GM12878 (cell line): ENCODE measurements at regions not wholly inside any gene's neighbourhood (a gene's known extent, or its start where the extent isn't known, plus 50 kb on each side); places are given as distances from the start of the nearest gene placed in this dataset.

ENCODE experiments used
- ATAC-seq: fragments of 200-7000 bp; cut with Tn5 transposase; 3 replicates; pipeline ENCODE4 v1.9.1; 2020; ENCODE audit warnings: mild to moderate bottlenecking, moderate library complexity
- BruUV-seq: library from RNA; stranded (reverse); fragments of 400-500 nt; replicated peaks from 2 replicates; lab custom pipeline; 2021; lab: Mats Ljungman, UMichigan
- CTCF ChIA-PET: fragments of 300-600 bp; sonication (Branson Sonifier 250); formaldehyde crosslinking; extraction: SDS; loops from one replicate; lab custom pipeline; 2021; ENCODE audit warnings: inconsistent platforms; lab: Yijun Ruan, JAX
- POLR2A ChIA-PET: fragments of 350-600 bp; formaldehyde crosslinking; extraction: SDS; loops from one replicate; lab custom pipeline; 2021; ENCODE audit warnings: inconsistent platforms; lab: Charles Lee
- RAD21 ChIA-PET: fragments of 300-600 bp; sonication (Branson Sonifier 250); formaldehyde crosslinking; loops from one replicate; lab custom pipeline; 2023; ENCODE audit warnings: antibody characterized with exemption; ENCODE audit not compliant: unreplicated experiment; lab: Charles Lee
- SMC1A ChIA-PET: fragments of 300-600 bp; sonication (Branson Sonifier 250); formaldehyde crosslinking; loops from one replicate; lab custom pipeline; 2023; ENCODE audit not compliant: unreplicated experiment, uncharacterized antibody; lab: Charles Lee
- DNase-seq: peaks from one replicate; pipeline ENCODE4 v3.0.0-alpha.2; 2011; ENCODE audit warnings: low read depth, low spot score
- FAIRE-seq: peaks from 3 replicates; lab custom pipeline; 2011; peaks lifted over from hg19 to GRCh38; lab: Jason Lieb, UNC
- H2AFZ ChIP-seq: 2 replicates; pipeline ENCODE4 v1.6.0; 2011; ENCODE audit warnings: low read depth, low read length, control low read depth; ENCODE audit not compliant: control insufficient read depth
- H3K27ac ChIP-seq: 2 replicates; pipeline ENCODE4 v1.5.1; 2011; ENCODE audit warnings: control low read depth; ENCODE audit not compliant: control insufficient read depth, insufficient read depth
- H3K27me3 ChIP-seq, 2 experiments: replicated peaks in 1 of 2; 2 replicates each; pipeline versions ENCODE4 v1.6.0 to v1.6.1; 2011; ENCODE audit warnings: low read length in 1 of 2; ENCODE audit not compliant: control insufficient read depth in 2 of 2, insufficient read depth in 2 of 2
- H3K36me3 ChIP-seq, 2 experiments: 2 replicates each; pipeline ENCODE4 v1.5.1; 2011; ENCODE audit warnings: low read length in 1 of 2; ENCODE audit not compliant: control insufficient read depth in 2 of 2, insufficient read depth in 2 of 2
- H3K4me1 ChIP-seq: 2 replicates; pipeline ENCODE4 v1.6.1; 2011; ENCODE audit warnings: mild to moderate bottlenecking, low read length, moderate library complexity, mixed read lengths; ENCODE audit not compliant: control insufficient read depth, insufficient read depth
- H3K4me2 ChIP-seq: 2 replicates; pipeline ENCODE4 v1.6.0; 2011; ENCODE audit warnings: control low read depth; ENCODE audit not compliant: control insufficient read depth, insufficient read depth
- H3K4me3 ChIP-seq: fragments of 200-600 bp; sonication (generic); 2 replicates; pipeline ENCODE4 v1.5.1; 2016
- H3K79me2 ChIP-seq: 2 replicates; pipeline ENCODE4 v1.6.0; 2011; ENCODE audit warnings: low read length; ENCODE audit not compliant: control insufficient read depth, insufficient read depth
- H3K9ac ChIP-seq: 2 replicates; pipeline ENCODE4 v1.8.0; 2011; ENCODE audit warnings: low read length, control low read depth, mixed read lengths; ENCODE audit not compliant: control insufficient read depth, insufficient read depth
- H3K9me3 ChIP-seq: replicated peaks from 3 replicates; pipeline ENCODE4 v1.5.1; 2011; ENCODE audit warnings: mild to moderate bottlenecking, low read length; ENCODE audit not compliant: control insufficient read depth, insufficient read depth
- H4K20me1 ChIP-seq: 2 replicates; pipeline ENCODE4 v1.6.0; 2011; ENCODE audit not compliant: control insufficient read depth, insufficient read depth
- CBX3 ChIP-seq: fragments of 200-600 bp; sonication (generic); IDR thresholded peaks from 2 replicates; pipeline ENCODE4 v1.6.1; 2016; ENCODE audit warnings: low read depth, borderline replicate concordance
- IKZF1 ChIP-seq: fragments of 450-650 bp; conservative IDR thresholded peaks from 2 replicates; pipeline ENCODE4 v1.6.1; 2017; ENCODE audit warnings: antibody characterized with exemption, mild to moderate bottlenecking
- MTA2 ChIP-seq: fragments of 450-650 bp; IDR thresholded peaks from 2 replicates; pipeline ENCODE4 v1.6.1; 2016; ENCODE audit warnings: low read depth, mild to moderate bottlenecking, moderate library complexity
- MXI1 ChIP-seq: fragments of 150-350 bp; IDR thresholded peaks from 2 replicates; pipeline ENCODE4 v1.6.1; 2011; ENCODE audit warnings: low read depth, mild to moderate bottlenecking, inconsistent platforms, low read length, improper control_type of control experiment
- NBN ChIP-seq: fragments of 450-650 bp; IDR thresholded peaks from 2 replicates; pipeline ENCODE4 v1.6.1; 2016
- NR2F1 ChIP-seq: fragments of 450-650 bp; conservative IDR thresholded peaks from 2 replicates; pipeline ENCODE4 v1.6.1; 2017; ENCODE audit warnings: mild to moderate bottlenecking
- PML ChIP-seq: IDR thresholded peaks from 2 replicates; pipeline ENCODE4 v1.6.1; 2012; ENCODE audit warnings: low read length, inconsistent platforms
- SIX5 ChIP-seq: IDR thresholded peaks from 2 replicates; pipeline ENCODE4 v1.6.1; 2011; ENCODE audit warnings: mild to moderate bottlenecking, low read depth, low read length, moderate library complexity; ENCODE audit not compliant: severe bottlenecking
- SPI1 ChIP-seq: IDR thresholded peaks from 2 replicates; pipeline ENCODE4 v1.6.1; 2011; ENCODE audit warnings: low read depth, mild to moderate bottlenecking, low read length, moderate library complexity, borderline replicate concordance; ENCODE audit not compliant: insufficient read depth
- SUZ12 ChIP-seq: fragments of 200-600 bp; sonication (generic); IDR thresholded peaks from one replicate; pipeline ENCODE4 v1.6.1; 2018; ENCODE audit warnings: antibody characterized with exemption, mild to moderate bottlenecking; ENCODE audit not compliant: unreplicated experiment
- YY1 ChIP-seq: IDR thresholded peaks from 2 replicates; pipeline ENCODE4 v1.6.1; 2011; ENCODE audit warnings: low read depth, mild to moderate bottlenecking, low read length
- ZNF24 ChIP-seq: fragments of 450-650 bp; IDR thresholded peaks from 2 replicates; pipeline ENCODE4 v1.6.1; 2017; ENCODE audit warnings: antibody characterized with exemption, mild to moderate bottlenecking
- WGBS: methylation state at CpG from one replicate; pipeline ENCODE4 v1.1.6; 2016; ENCODE audit warnings: low lambda C conversion rate; ENCODE audit not compliant: insufficient replicate concordance, insufficient coverage; ENCODE audit errors: missing lambda C conversion rate; 5-methylcytosine and 5-hydroxymethylcytosine counted together
- in situ Hi-C: fragments of 300-500 bp; cut with MboI; formaldehyde crosslinking; loops from 9 replicates; pipeline ENCODE4 v1.14.3; 2018; ENCODE audit warnings: mixed read lengths
- intact Hi-C: fragments of 100-400 bp; cut with micrococcal nuclease; formaldehyde crosslinking; loops from one replicate; pipeline ENCODE4 v1.14.2; 2022; ENCODE audit not compliant: unreplicated experiment
- TF ChIP-seq, protein P1 (sequence below): fragments of 150-350 bp; IDR thresholded peaks from 2 replicates; pipeline ENCODE4 v1.6.1; 2014; ENCODE audit warnings: mild to moderate bottlenecking, low read depth, low read length
- TF ChIP-seq, protein P2 (sequence below): IDR thresholded peaks from 2 replicates; pipeline ENCODE4 v1.6.1; 2011; ENCODE audit warnings: low read depth, low read length, improper control_type of control experiment, borderline replicate concordance
- TF ChIP-seq, protein P3 (sequence below): IDR thresholded peaks from 2 replicates; pipeline ENCODE4 v1.6.1; 2012; ENCODE audit warnings: low read depth, low read length, improper control_type of control experiment
- TF ChIP-seq, protein P4 (sequence below): IDR thresholded peaks from 2 replicates; pipeline ENCODE4 v1.6.1; 2011; ENCODE audit warnings: mild to moderate bottlenecking, low read depth, low read length, moderate library complexity; ENCODE audit not compliant: insufficient replicate concordance
- TF ChIP-seq, protein P5 (sequence below): IDR thresholded peaks from 2 replicates; pipeline ENCODE4 v1.6.1; 2011; ENCODE audit warnings: low read depth, mild to moderate bottlenecking, low read length, moderate library complexity, borderline replicate concordance; ENCODE audit errors: extremely low read depth
- TF ChIP-seq, protein P6 (sequence below): fragments of 450-650 bp; IDR thresholded peaks from 2 replicates; pipeline ENCODE4 v1.6.1; 2017; ENCODE audit warnings: mild to moderate bottlenecking

DNA sequence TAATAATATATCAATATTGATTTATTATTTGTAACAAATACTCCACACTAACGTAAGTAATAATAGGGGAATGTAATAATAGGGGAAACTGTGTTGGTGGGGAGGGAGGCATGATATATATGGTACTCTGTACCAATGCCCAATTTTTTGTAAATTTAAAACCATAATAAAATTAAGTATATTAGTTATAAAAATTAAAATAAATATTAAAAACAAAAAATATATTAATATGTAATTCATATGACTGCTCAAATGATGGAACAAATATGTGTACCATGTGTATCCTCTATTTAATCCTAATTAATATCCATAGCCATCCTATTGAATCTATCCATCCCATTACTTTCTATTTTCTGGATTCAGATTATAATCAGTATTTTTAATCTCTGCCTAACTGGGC, 578.0 kb downstream of the KCNA4 start:
- Histone ChIP-seq H3K4me3 (no peak overlapping the region), H4K20me1 (no peaks in the 10 kb centered on the region), H3K36me3 (no peaks in the 10 kb centered on the region), H3K4me2 (no peak overlapping the region), H3K79me2 (no peaks in the 10 kb centered on the region), H3K27ac (no peak overlapping the region), H3K9ac (no peak overlapping the region), H3K27me3 (no peaks in the 10 kb centered on the region), H3K4me1 (no peaks in the 10 kb centered on the region), H2AFZ (no peak overlapping the region), H3K9me3 (no peaks in the 10 kb centered on the region)
- 4% methylated on average over 1 of the region's 1 CpG for WGBS
- RAD21 ChIA-PET, result no interaction called here
- POLR2A ChIA-PET, result no interaction called here
- in situ Hi-C loops, result loop anchor here (10.0 to 25.0 kb wide), 2 partner anchors 696 to 1473 kb away; no protein-coding TSS in a partner anchor
- FAIRE-seq, result no peak
- intact Hi-C loops, result loop anchor here (10.0 kb wide), 2 partner anchors 686 to 1476 kb away; no protein-coding TSS in a partner anchor
- no peak for ATAC-seq
- BruUV-seq, result no TSS peak
- no peak for DNase-seq
- CTCF ChIA-PET, result no interaction called here
- SMC1A ChIA-PET, result no interaction called here
- TF ChIP-seq ZNF24 (no peak), SPI1 (no peak), YY1 (no peak), MXI1 (no peak), SUZ12 (no peak), PML (no peak), SIX5 (no peak), IKZF1 (no peak), NBN (no peak), MTA2 (no peak), NR2F1 (no peak), CBX3 (no peak)
- TF ChIP-seq, protein P1, sequence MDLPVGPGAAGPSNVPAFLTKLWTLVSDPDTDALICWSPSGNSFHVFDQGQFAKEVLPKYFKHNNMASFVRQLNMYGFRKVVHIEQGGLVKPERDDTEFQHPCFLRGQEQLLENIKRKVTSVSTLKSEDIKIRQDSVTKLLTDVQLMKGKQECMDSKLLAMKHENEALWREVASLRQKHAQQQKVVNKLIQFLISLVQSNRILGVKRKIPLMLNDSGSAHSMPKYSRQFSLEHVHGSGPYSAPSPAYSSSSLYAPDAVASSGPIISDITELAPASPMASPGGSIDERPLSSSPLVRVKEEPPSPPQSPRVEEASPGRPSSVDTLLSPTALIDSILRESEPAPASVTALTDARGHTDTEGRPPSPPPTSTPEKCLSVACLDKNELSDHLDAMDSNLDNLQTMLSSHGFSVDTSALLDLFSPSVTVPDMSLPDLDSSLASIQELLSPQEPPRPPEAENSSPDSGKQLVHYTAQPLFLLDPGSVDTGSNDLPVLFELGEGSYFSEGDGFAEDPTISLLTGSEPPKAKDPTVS, result no peak
- TF ChIP-seq, protein P2, sequence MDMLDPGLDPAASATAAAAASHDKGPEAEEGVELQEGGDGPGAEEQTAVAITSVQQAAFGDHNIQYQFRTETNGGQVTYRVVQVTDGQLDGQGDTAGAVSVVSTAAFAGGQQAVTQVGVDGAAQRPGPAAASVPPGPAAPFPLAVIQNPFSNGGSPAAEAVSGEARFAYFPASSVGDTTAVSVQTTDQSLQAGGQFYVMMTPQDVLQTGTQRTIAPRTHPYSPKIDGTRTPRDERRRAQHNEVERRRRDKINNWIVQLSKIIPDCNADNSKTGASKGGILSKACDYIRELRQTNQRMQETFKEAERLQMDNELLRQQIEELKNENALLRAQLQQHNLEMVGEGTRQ, result no peak
- TF ChIP-seq, protein P3, sequence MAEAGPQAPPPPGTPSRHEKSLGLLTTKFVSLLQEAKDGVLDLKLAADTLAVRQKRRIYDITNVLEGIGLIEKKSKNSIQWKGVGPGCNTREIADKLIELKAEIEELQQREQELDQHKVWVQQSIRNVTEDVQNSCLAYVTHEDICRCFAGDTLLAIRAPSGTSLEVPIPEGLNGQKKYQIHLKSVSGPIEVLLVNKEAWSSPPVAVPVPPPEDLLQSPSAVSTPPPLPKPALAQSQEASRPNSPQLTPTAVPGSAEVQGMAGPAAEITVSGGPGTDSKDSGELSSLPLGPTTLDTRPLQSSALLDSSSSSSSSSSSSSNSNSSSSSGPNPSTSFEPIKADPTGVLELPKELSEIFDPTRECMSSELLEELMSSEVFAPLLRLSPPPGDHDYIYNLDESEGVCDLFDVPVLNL, result no peak
- TF ChIP-seq, protein P4, sequence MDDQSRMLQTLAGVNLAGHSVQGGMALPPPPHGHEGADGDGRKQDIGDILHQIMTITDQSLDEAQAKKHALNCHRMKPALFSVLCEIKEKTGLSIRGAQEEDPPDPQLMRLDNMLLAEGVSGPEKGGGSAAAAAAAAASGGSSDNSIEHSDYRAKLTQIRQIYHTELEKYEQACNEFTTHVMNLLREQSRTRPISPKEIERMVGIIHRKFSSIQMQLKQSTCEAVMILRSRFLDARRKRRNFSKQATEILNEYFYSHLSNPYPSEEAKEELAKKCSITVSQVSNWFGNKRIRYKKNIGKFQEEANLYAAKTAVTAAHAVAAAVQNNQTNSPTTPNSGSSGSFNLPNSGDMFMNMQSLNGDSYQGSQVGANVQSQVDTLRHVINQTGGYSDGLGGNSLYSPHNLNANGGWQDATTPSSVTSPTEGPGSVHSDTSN, result no peak
- TF ChIP-seq, protein P5, sequence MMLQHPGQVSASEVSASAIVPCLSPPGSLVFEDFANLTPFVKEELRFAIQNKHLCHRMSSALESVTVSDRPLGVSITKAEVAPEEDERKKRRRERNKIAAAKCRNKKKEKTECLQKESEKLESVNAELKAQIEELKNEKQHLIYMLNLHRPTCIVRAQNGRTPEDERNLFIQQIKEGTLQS, result no peak
- TF ChIP-seq, protein P6, sequence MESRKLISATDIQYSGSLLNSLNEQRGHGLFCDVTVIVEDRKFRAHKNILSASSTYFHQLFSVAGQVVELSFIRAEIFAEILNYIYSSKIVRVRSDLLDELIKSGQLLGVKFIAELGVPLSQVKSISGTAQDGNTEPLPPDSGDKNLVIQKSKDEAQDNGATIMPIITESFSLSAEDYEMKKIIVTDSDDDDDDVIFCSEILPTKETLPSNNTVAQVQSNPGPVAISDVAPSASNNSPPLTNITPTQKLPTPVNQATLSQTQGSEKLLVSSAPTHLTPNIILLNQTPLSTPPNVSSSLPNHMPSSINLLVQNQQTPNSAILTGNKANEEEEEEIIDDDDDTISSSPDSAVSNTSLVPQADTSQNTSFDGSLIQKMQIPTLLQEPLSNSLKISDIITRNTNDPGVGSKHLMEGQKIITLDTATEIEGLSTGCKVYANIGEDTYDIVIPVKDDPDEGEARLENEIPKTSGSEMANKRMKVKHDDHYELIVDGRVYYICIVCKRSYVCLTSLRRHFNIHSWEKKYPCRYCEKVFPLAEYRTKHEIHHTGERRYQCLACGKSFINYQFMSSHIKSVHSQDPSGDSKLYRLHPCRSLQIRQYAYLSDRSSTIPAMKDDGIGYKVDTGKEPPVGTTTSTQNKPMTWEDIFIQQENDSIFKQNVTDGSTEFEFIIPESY, result no peak
